Ishikawa (cell line): ENCODE measurements at regions not wholly inside any gene's neighbourhood (a gene's known extent, or its start where the extent isn't known, plus 50 kb on each side); places are given as distances from the start of the nearest gene placed in this dataset.

Source experiments
- CEBPB ChIP-seq: IDR thresholded peaks from 2 replicates; pipeline ENCODE4 v1.6.1; 2012
- CREB1 ChIP-seq: IDR thresholded peaks from 2 replicates; pipeline ENCODE4 v1.6.1; 2012; ENCODE audit warnings: low read depth
- EGR1 ChIP-seq: IDR thresholded peaks from 2 replicates; pipeline ENCODE4 v1.6.1; 2012
- EP300 ChIP-seq: IDR thresholded peaks from 2 replicates; pipeline ENCODE4 v1.6.1; 2012; ENCODE audit warnings: borderline replicate concordance
- FOXM1 ChIP-seq: IDR thresholded peaks from 2 replicates; pipeline ENCODE4 v1.6.1; 2012; ENCODE audit warnings: low read depth, borderline replicate concordance
- NFIC ChIP-seq: IDR thresholded peaks from 2 replicates; pipeline ENCODE4 v1.6.1; 2012
- RAD21 ChIP-seq: IDR thresholded peaks from 2 replicates; pipeline ENCODE4 v1.6.1; 2012; ENCODE audit warnings: low read depth
- TAF1 ChIP-seq: IDR thresholded peaks from 2 replicates; pipeline ENCODE4 v1.6.1; 2012; ENCODE audit warnings: low read depth, mild to moderate bottlenecking
- TCF12 ChIP-seq: IDR thresholded peaks from 2 replicates; pipeline ENCODE4 v1.6.1; 2012; ENCODE audit warnings: low read depth
- TEAD4 ChIP-seq: IDR thresholded peaks from 2 replicates; pipeline ENCODE4 v1.6.1; 2012
- YY1 ChIP-seq: IDR thresholded peaks from 2 replicates; pipeline ENCODE4 v1.6.1; 2012; ENCODE audit warnings: low read depth
- ZBTB7A ChIP-seq: IDR thresholded peaks from 2 replicates; pipeline ENCODE4 v1.6.1; 2012; ENCODE audit warnings: low read depth
- TF ChIP-seq, protein P1 (sequence below): IDR thresholded peaks from 2 replicates; pipeline ENCODE4 v1.6.1; 2012
- TF ChIP-seq, protein P2 (sequence below): IDR thresholded peaks from 2 replicates; pipeline ENCODE4 v1.6.1; 2012; ENCODE audit warnings: low read depth, mild to moderate bottlenecking
- TF ChIP-seq, protein P3 (sequence below): IDR thresholded peaks from 2 replicates; pipeline ENCODE4 v1.6.1; 2012

DNA sequence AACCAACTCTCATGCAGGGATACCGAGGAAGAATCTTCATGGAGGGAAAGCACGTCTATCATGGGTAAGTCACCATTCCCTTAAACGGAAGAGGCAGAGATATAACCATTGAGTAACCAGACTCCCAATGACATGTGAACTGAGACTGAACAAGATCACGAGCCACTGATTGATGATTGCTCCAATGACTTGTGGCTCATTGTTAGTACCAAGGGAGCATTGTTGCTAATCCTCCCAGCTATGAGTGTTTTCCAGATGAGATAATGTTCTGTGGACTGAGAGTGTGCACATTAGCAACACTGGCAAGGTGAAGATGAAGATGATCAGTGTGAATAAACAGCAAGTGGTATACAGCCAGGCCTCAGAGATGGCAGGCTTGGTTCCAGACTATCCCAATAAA lies 219.2 kb upstream of the MAP3K1 start:
- TF ChIP-seq TEAD4 = no peak
- TF ChIP-seq ZBTB7A = no peak
- TF ChIP-seq RAD21 = no peak
- no peak for TF ChIP-seq TAF1
- TF ChIP-seq, protein P1, sequence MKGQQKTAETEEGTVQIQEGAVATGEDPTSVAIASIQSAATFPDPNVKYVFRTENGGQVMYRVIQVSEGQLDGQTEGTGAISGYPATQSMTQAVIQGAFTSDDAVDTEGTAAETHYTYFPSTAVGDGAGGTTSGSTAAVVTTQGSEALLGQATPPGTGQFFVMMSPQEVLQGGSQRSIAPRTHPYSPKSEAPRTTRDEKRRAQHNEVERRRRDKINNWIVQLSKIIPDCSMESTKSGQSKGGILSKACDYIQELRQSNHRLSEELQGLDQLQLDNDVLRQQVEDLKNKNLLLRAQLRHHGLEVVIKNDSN = no peak

DNA sequence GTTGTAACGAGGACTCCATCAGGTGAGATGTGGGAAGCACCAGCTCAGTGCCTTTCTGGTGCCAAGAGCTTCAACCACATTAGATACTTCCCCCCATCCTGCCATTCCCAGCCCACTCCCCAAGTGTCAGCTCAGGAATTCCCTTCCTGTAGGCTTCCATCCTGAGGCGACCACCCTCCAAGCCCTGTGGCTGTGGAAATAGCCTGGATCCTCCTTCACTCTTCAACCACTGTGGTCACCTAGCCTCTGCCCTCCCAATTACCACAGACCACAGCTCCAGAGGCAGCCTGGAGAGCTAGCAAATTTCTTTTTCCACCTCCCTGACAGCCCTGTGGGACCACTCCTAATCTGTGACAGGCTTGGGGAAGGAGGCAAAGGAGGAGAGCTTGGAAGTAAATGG lies 219.8 kb upstream of the MAP3K1 start:
- TF ChIP-seq NFIC (no peak), RAD21 (peak; percentile 26; the same call in 1 of the 2 replicates)

DNA sequence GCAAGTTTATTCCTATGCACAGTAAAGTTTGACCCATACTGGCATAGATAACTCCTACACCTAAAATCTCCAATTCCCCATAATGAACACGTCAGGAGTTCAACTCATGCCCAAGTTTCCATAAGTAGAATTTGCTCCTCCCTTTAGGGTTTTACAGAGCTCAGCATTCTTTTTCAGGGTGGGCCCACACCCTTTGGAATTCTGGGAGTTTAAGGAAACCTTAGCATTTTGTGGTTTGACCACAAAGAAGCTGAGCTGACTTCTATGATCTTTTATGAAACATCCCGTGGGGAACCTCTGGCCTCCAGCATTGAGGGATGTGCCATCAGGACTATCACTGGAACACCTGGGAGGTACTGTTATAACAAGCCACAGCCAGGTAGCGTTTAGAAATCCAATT lies 220.6 kb upstream of the MAP3K1 start:
- TF ChIP-seq NFIC (no peak), CREB1 (no peak), CEBPB (no peak), RAD21 (no peak), FOXM1 (no peak), EP300 (no peak), ZBTB7A (no peak)
- TF ChIP-seq, protein P2, sequence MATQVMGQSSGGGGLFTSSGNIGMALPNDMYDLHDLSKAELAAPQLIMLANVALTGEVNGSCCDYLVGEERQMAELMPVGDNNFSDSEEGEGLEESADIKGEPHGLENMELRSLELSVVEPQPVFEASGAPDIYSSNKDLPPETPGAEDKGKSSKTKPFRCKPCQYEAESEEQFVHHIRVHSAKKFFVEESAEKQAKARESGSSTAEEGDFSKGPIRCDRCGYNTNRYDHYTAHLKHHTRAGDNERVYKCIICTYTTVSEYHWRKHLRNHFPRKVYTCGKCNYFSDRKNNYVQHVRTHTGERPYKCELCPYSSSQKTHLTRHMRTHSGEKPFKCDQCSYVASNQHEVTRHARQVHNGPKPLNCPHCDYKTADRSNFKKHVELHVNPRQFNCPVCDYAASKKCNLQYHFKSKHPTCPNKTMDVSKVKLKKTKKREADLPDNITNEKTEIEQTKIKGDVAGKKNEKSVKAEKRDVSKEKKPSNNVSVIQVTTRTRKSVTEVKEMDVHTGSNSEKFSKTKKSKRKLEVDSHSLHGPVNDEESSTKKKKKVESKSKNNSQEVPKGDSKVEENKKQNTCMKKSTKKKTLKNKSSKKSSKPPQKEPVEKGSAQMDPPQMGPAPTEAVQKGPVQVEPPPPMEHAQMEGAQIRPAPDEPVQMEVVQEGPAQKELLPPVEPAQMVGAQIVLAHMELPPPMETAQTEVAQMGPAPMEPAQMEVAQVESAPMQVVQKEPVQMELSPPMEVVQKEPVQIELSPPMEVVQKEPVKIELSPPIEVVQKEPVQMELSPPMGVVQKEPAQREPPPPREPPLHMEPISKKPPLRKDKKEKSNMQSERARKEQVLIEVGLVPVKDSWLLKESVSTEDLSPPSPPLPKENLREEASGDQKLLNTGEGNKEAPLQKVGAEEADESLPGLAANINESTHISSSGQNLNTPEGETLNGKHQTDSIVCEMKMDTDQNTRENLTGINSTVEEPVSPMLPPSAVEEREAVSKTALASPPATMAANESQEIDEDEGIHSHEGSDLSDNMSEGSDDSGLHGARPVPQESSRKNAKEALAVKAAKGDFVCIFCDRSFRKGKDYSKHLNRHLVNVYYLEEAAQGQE = no peak
- TF ChIP-seq, protein P3, sequence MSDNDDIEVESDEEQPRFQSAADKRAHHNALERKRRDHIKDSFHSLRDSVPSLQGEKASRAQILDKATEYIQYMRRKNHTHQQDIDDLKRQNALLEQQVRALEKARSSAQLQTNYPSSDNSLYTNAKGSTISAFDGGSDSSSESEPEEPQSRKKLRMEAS = no peak

DNA sequence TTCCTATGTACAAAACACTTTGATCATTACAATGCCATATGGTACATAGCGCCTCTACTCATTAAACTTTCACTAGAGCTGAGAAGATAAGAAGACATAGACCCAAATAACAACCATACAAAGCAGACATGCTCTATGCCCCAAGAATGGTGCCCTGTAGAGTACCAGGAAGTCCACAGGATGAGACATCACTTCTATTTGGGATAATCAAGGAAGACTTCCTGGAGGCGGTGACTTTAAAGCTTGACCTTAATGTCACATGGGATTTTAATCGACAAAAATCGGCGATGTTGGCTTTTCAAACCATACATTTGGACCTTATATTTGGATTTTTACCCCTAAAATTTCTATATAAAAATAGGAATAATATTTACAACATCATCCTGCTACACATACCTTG lies 224.3 kb upstream of the MAP3K1 start:
- TF ChIP-seq YY1 = no peak
- TF ChIP-seq TAF1 = no peak
- TF ChIP-seq NFIC = no peak
- no peak for TF ChIP-seq RAD21
- TF ChIP-seq ZBTB7A = no peak
- no peak for TF ChIP-seq TCF12
- no peak for TF ChIP-seq FOXM1
- TF ChIP-seq EGR1 = no peak
- TF ChIP-seq CREB1 = no peak
- no peak for TF ChIP-seq EP300
- TF ChIP-seq, protein P3 = no peak
- TF ChIP-seq, protein P2 = no peak
- TF ChIP-seq CEBPB = no peak
- no peak for TF ChIP-seq TEAD4
- TF ChIP-seq, protein P1 = no peak

DNA sequence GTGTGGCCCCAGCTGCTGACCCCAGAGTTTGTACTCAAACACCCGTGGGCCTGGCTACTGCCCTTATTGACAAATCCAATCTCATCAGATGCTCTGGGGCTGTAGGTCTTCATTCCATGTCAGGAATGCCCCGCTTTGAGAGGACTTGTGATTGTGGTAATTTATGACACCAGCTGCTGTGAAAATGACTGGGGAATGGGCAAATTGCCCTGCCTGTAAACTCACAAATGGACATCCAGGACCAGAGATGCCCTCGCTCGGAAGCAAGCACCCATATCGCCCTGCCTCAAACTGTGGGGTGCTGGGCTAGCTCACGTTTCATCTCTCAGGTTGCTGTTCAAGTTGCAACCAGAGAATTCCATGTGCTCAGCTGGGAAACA lies 225.9 kb upstream of the MAP3K1 start:
- TF ChIP-seq, protein P1 = no peak
- TF ChIP-seq, protein P3 = peak; percentile 68
- TF ChIP-seq EP300 (peak; percentile 83), NFIC (peak; percentile 58), ZBTB7A (0 out of 2 replicates have a peak, but pooled peaks have one; percentile 1), TCF12 (peak; percentile 76; the same call in 1 of the 2 replicates), TAF1 (no peak), TEAD4 (peak; percentile 46)
